IPS-18a (cell line): ENCODE measurements at regions not wholly inside any gene's neighbourhood (a gene's known extent, or its start where the extent isn't known, plus 50 kb on each side); places are given as distances from the start of the nearest gene placed in this dataset.

Source experiments
- H3K27ac ChIP-seq: one replicate; pipeline ENCODE4 v1.5.1; 2013; ENCODE audit warnings: low read length
- H3K27me3 ChIP-seq: one replicate; pipeline ENCODE4 v1.6.1; 2013; ENCODE audit warnings: mild to moderate bottlenecking, low read length; ENCODE audit not compliant: control insufficient read depth, insufficient read depth
- H3K36me3 ChIP-seq: one replicate; pipeline ENCODE4 v1.6.1; 2013; ENCODE audit warnings: low read depth, low read length; ENCODE audit not compliant: control insufficient read depth
- H3K4me1 ChIP-seq: one replicate; pipeline ENCODE4 v1.6.1; 2013; ENCODE audit warnings: low read depth, low read length; ENCODE audit not compliant: control insufficient read depth
- H3K4me3 ChIP-seq: one replicate; pipeline ENCODE4 v1.5.1; 2013; ENCODE audit warnings: low read length
- H3K9ac ChIP-seq: one replicate; pipeline ENCODE4 v1.6.1; 2013; ENCODE audit warnings: mild to moderate bottlenecking, low read length, moderate library complexity
- H3K9me3 ChIP-seq: one replicate; pipeline ENCODE4 v1.6.1; 2013; ENCODE audit warnings: low read depth, low read length; ENCODE audit not compliant: control insufficient read depth

GRCh38 chr3:106421909-106422308, 553.1 kb upstream of the CBLB start:
- H3K4me3 ChIP-seq, result no peak overlapping the region
- H3K27me3 ChIP-seq, result no peaks in the 10 kb centered on the region
- H3K36me3 ChIP-seq, result no peaks in the 10 kb centered on the region
- H3K27ac ChIP-seq, result no peak overlapping the region
- no peaks in the 10 kb centered on the region for H3K9me3 ChIP-seq
- H3K4me1 ChIP-seq, result no peaks in the 10 kb centered on the region
- no peak overlapping the region for H3K9ac ChIP-seq

- no peak overlapping the region for H3K27ac ChIP-seq
- no peaks in the 10 kb centered on the region for H3K4me1 ChIP-seq
- no peaks in the 10 kb centered on the region for H3K9me3 ChIP-seq
- H3K9ac ChIP-seq, result no peak overlapping the region
- H3K27me3 ChIP-seq, result no peaks in the 10 kb centered on the region
- H3K36me3 ChIP-seq, result no peaks in the 10 kb centered on the region
- no peak overlapping the region for H3K4me3 ChIP-seq
These were observed 554.8 kb upstream of the CBLB start for GRCh38 chr3:106423321-106424225.

DNA sequence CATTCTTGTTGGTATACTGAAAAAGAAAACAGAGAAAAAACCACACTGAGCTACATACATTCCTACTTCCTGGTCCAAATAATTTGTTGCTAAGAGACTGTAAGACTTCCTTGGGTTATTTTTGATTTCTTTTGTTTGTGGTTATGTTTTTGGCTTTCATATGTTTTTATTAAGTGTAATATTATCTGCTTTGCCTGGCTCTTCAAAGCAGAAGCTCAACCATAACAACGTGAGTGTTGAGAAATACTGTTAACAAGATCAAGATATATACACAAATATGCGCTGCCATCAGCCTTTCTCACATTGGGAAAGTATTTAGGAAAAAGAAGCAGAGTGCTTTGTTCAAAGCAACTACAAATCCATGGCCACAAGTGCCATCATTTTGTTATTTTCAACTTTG, 556.2 kb upstream of the CBLB start:
- H3K4me1 ChIP-seq, result no peaks in the 10 kb centered on the region
- H3K36me3 ChIP-seq, result no peaks in the 10 kb centered on the region
- no peaks in the 10 kb centered on the region for H3K27me3 ChIP-seq
- H3K27ac ChIP-seq, result no peak overlapping the region
- H3K9me3 ChIP-seq, result no peaks in the 10 kb centered on the region
- no peak overlapping the region for H3K9ac ChIP-seq
- H3K4me3 ChIP-seq, result no peak overlapping the region

DNA sequence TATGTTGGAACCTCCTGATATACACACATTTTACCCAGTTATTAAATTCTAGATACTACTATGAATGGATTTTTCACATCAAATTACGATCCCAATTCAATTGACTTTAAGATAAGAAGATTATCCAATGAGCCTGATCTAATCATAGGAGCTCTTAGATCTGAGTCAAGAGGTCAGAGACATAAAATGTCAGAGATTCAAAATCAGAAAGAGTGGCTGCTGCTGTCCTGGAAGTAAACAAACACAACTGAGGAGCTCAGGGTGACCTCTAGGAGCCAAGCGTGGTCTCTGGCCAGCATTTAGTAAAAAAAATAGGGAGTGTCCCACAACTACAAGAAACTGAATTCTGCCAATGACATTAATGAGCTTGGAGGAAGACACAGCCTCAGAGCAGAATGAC, 557.1 kb upstream of the CBLB start:
- no peak overlapping the region for H3K27ac ChIP-seq
- H3K4me3 ChIP-seq, result no peak overlapping the region
- H3K9ac ChIP-seq, result no peak overlapping the region
- no peaks in the 10 kb centered on the region for H3K36me3 ChIP-seq
- H3K9me3 ChIP-seq, result no peaks in the 10 kb centered on the region
- H3K27me3 ChIP-seq, result no peaks in the 10 kb centered on the region
- H3K4me1 ChIP-seq, result no peaks in the 10 kb centered on the region

GRCh38 chr3:106428565-106428994, 559.8 kb upstream of the CBLB start:
- H3K36me3 ChIP-seq, result no peaks in the 10 kb centered on the region
- no peak overlapping the region for H3K4me3 ChIP-seq
- H3K9ac ChIP-seq, result no peak overlapping the region
- no peaks in the 10 kb centered on the region for H3K27me3 ChIP-seq
- H3K4me1 ChIP-seq, result no peaks in the 10 kb centered on the region
- H3K27ac ChIP-seq, result no peak overlapping the region
- no peaks in the 10 kb centered on the region for H3K9me3 ChIP-seq

DNA sequence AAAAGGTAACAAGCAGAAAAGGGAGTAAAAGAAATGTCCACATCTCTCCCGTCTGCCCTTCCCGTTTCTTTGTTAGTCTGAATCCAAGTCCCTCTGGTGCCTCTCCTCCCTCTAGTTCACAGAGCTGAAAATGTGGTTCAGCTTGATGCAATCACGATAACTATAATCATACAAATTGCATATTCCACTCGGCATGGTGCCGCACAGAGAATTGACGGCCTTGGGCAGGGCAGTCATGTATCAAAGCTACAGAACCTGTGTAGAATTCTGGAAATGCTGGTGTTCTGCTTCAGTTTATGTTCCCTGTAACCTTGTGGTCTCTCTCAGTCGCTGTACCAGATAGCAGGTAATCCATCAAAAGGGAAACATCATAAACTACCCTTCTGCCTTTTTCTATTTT, 562.9 kb upstream of the CBLB start:
- no peaks in the 10 kb centered on the region for H3K36me3 ChIP-seq
- no peak overlapping the region for H3K27ac ChIP-seq
- H3K4me3 ChIP-seq, result no peak overlapping the region
- H3K9ac ChIP-seq, result no peak overlapping the region
- no peaks in the 10 kb centered on the region for H3K9me3 ChIP-seq
- no peaks in the 10 kb centered on the region for H3K4me1 ChIP-seq
- no peaks in the 10 kb centered on the region for H3K27me3 ChIP-seq

GRCh38 chr3:106435899-106436453, 567.2 kb upstream of the CBLB start:
- H3K4me3 ChIP-seq, result no peak overlapping the region
- no peaks in the 10 kb centered on the region for H3K4me1 ChIP-seq
- H3K9ac ChIP-seq, result no peak overlapping the region
- H3K9me3 ChIP-seq, result no peaks in the 10 kb centered on the region
- H3K27me3 ChIP-seq, result no peaks in the 10 kb centered on the region
- H3K27ac ChIP-seq, result no peak overlapping the region
- H3K36me3 ChIP-seq, result no peaks in the 10 kb centered on the region

DNA sequence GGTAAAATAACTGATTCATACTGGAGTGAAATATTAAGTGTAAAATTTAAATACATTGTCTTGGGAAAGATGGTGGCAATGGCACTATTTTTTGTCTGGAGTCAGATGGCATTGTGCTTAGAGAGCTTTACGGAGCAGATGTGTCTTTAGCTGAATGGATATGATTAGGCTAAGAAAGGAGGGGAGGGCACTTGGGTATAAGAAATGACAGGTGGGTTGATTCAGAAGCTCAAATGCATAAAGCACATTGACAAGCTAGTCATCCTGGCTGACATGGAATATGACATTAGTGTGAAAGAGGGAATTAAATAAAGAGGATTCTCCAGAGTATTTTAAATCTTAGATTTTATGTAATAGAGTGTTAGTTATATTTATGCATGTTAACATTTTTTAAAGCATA, 570.1 kb upstream of the CBLB start:
- no peak overlapping the region for H3K4me3 ChIP-seq
- no peaks in the 10 kb centered on the region for H3K9me3 ChIP-seq
- no peaks in the 10 kb centered on the region for H3K27me3 ChIP-seq
- H3K36me3 ChIP-seq, result no peaks in the 10 kb centered on the region
- no peaks in the 10 kb centered on the region for H3K4me1 ChIP-seq
- no peak overlapping the region for H3K9ac ChIP-seq
- no peak overlapping the region for H3K27ac ChIP-seq

DNA sequence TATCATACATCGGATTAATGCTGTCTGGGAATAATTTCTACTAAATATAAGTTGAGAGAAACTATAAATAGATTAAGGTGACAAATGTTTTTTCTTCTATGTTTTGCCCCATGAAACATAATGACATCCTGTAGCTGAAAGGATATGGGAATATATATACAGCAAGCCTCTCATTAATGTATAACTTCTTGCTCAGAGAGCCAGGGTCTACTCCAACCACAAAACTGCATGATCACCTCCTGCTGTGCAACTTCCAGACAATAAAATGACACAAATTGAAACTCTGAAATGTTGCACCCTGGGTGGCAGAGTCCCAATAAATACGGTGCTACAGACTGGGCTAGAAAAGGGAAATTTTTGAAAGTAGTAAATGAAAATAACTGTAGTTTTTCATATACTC, 571.9 kb upstream of the CBLB start:
- Histone ChIP-seq H3K9me3 (no peaks in the 10 kb centered on the region), H3K36me3 (no peaks in the 10 kb centered on the region), H3K27ac (no peak overlapping the region), H3K9ac (no peak overlapping the region), H3K27me3 (no peaks in the 10 kb centered on the region), H3K4me1 (no peaks in the 10 kb centered on the region), H3K4me3 (no peak overlapping the region)

DNA sequence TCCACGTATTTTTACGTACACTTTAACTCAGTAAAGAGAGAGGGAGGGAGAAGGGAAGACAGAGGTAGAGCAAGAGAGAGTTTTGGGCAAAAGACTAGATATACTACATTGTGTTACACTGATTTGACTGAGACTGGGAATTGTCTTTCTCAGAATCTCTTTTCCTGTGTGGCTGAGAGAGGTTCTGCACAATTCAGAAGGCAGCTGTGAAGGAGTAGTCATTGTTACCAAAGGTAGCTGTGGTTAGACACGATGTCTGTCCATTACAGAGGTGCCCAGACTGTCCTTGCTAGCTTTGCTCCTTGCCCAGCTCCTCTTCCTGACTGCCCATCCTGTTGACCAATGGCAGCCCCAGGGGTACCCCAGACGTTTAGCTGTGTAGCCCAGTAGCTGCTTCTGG, 577.5 kb upstream of the CBLB start:
- no peaks in the 10 kb centered on the region for H3K9me3 ChIP-seq
- no peak overlapping the region for H3K27ac ChIP-seq
- no peaks in the 10 kb centered on the region for H3K27me3 ChIP-seq
- no peak overlapping the region for H3K4me3 ChIP-seq
- H3K4me1 ChIP-seq, result no peaks in the 10 kb centered on the region
- no peaks in the 10 kb centered on the region for H3K36me3 ChIP-seq
- H3K9ac ChIP-seq, result no peak overlapping the region

DNA sequence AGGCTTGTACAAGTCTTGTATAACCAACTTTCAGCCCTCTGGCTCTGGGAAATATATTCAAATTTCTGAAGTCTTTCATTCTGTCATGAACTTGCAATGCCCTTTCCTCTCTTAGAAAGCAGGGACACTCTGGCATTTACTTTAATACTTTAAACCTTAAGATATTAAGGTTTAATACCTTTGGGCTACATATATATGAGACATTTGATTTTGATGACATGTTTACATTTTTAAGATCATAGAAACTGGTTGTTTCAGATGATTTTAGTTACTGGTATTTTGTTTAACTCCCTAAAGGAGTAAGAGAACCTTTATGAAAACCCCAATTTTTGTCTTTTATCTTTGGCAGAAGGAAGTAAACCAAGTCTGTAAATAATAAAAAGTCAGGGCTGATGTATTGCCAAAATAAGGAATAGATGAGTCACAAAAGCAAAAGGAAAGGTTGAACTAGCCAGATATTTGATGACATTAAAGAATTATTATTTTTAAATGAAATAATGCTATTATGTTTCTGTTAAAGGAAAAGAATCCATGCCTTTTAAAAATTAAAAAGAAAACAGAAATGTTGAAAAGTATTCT, 579.0 kb upstream of the CBLB start:
- Histone ChIP-seq H3K9ac (no peak overlapping the region), H3K27ac (no peak overlapping the region), H3K36me3 (no peaks in the 10 kb centered on the region), H3K4me3 (no peak overlapping the region), H3K27me3 (no peaks in the 10 kb centered on the region), H3K4me1 (no peaks in the 10 kb centered on the region), H3K9me3 (no peaks in the 10 kb centered on the region)
